K562 (cell line): ENCODE measurements at regions not wholly inside any gene's neighbourhood (a gene's known extent, or its start where the extent isn't known, plus 50 kb on each side); places are given as distances from the start of the nearest gene placed in this dataset.

ENCODE experiments used
- ATAC-seq: fragments of 200-7000 bp; cut with Tn5 transposase; 3 replicates; pipeline ENCODE4 v1.9.1; 2020; ENCODE audit warnings: moderate library complexity
- BruUV-seq: library from RNA; stranded (reverse); fragments of 400-500 nt; replicated peaks from 2 replicates; lab custom pipeline; 2021; lab: Mats Ljungman, UMichigan
- CTCF ChIA-PET: fragments of 300-600 bp; formaldehyde crosslinking; extraction: SDS; loops from one replicate; lab custom pipeline; 2021; ENCODE audit warnings: low intra/inter-chr PET ratio; lab: Yijun Ruan, JAX
- POLR2A ChIA-PET: fragments of 300-600, 350-650 bp; sonication (Branson Sonifier 250); formaldehyde crosslinking; extraction: SDS; loops from one replicate; lab custom pipeline; 2021; ENCODE audit warnings: antibody characterized with exemption, inconsistent platforms; lab: Yijun Ruan, JAX
- DNase-seq, 4 experiments: peaks; one replicate each; pipeline versions ENCODE4 v3.0.0 to v3.0.0-alpha.2; 2011 to 2018; ENCODE audit warnings: low spot score in 3 of 4, mixed read lengths in 3 of 4; ENCODE audit errors: extremely low read depth in 1 of 4
- FAIRE-seq: peaks from 2 replicates; lab custom pipeline; 2011; peaks lifted over from hg19 to GRCh38; lab: Jason Lieb, UNC
- H2AFZ ChIP-seq: 2 replicates; pipeline ENCODE4 v1.6.0; 2011; ENCODE audit warnings: low read depth, low read length, control low read depth, inconsistent platforms
- H3K27ac ChIP-seq: fragments of 200-600 bp; 3 replicates; pipeline ENCODE4 v1.8.0; 2011; ENCODE audit warnings: low read depth, mild to moderate bottlenecking, control low read depth, inconsistent platforms, low read length, moderate library complexity, mixed read lengths; ENCODE audit errors: extremely low read depth
- H3K27me3 ChIP-seq, 2 experiments: fragments of 300-600 bp in 1 of 2; 2 replicates in 1 of 2; 3 replicates in 1 of 2; pipeline versions ENCODE4 v1.6.0 to v1.8.0; 2011; ENCODE audit warnings: inconsistent platforms in 2 of 2, low read length in 2 of 2, mild to moderate bottlenecking in 1 of 2, mixed read lengths in 1 of 2, moderate library complexity in 1 of 2; ENCODE audit not compliant: control insufficient read depth in 2 of 2, insufficient read depth in 2 of 2
- H3K36me3 ChIP-seq: fragments of 300-600 bp; 3 replicates; pipeline ENCODE4 v1.8.0; 2011; ENCODE audit warnings: mild to moderate bottlenecking, low read length, inconsistent platforms; ENCODE audit not compliant: control insufficient read depth, insufficient read depth
- H3K4me1 ChIP-seq, 2 experiments: fragments of 200-600 bp in 1 of 2; replicated peaks in 1 of 2; 2 replicates in 1 of 2; 3 replicates in 1 of 2; pipeline versions ENCODE4 v1.5.1 to v1.8.0; 2011; ENCODE audit warnings: inconsistent platforms in 2 of 2, low read length in 2 of 2, mild to moderate bottlenecking in 1 of 2, mixed read lengths in 1 of 2, moderate library complexity in 1 of 2; ENCODE audit not compliant: control insufficient read depth in 2 of 2, insufficient read depth in 2 of 2
- H3K4me2 ChIP-seq: 2 replicates; pipeline ENCODE4 v1.6.1; 2011; ENCODE audit warnings: low read length, control low read depth, inconsistent platforms, mixed read lengths; ENCODE audit not compliant: insufficient read depth
- H3K4me3 ChIP-seq: fragments of 200-600 bp; sonication (generic), shearing (Covaris generic); 2 replicates; pipeline ENCODE4 v1.5.1; 2016; ENCODE audit warnings: control low read depth, inconsistent platforms
- H3K79me2 ChIP-seq: fragments of 200-600 bp; 3 replicates; pipeline ENCODE4 v1.8.0; 2011; ENCODE audit warnings: low read length, inconsistent platforms; ENCODE audit not compliant: control insufficient read depth, insufficient read depth
- H3K9ac ChIP-seq, 2 experiments: 2 replicates each; pipeline versions ENCODE4 v1.6.0 to v1.6.1; 2011; ENCODE audit warnings: low read depth in 2 of 2, low read length in 2 of 2, control low read depth in 1 of 2, inconsistent platforms in 1 of 2, mild to moderate bottlenecking in 1 of 2, mixed read lengths in 1 of 2; ENCODE audit not compliant: insufficient read depth in 1 of 2
- H3K9me1 ChIP-seq: one replicate; pipeline ENCODE4 v1.6.0; 2011; ENCODE audit warnings: inconsistent platforms, mild to moderate bottlenecking, low read length, moderate library complexity; ENCODE audit not compliant: control insufficient read depth, insufficient read depth
- H3K9me3 ChIP-seq: replicated peaks from 2 replicates; pipeline ENCODE4 v1.5.1; 2011; ENCODE audit warnings: low read depth, low read length, inconsistent platforms; ENCODE audit not compliant: control insufficient read depth, insufficient read depth
- H4K20me1 ChIP-seq: replicated peaks from 2 replicates; pipeline ENCODE4 v1.6.1; 2011; ENCODE audit warnings: low read length, inconsistent platforms, mixed read lengths; ENCODE audit not compliant: control insufficient read depth, insufficient read depth
- EHMT2 ChIP-seq: fragments of 450-650 bp; IDR thresholded peaks from 2 replicates; pipeline ENCODE4 v1.6.1; 2018; ENCODE audit warnings: antibody characterized with exemption
- GTF2A2 ChIP-seq: IDR thresholded peaks from 2 replicates; pipeline ENCODE4 v1.6.1; 2016; ENCODE audit warnings: mild to moderate bottlenecking, missing genetic modification characterization, missing compliant biosample characterization
- HEY1 ChIP-seq: fragments of 250-450 bp; sonication (Bioruptor Pico); IDR thresholded peaks from 2 replicates; pipeline ENCODE4 v1.5.0; 2020; ENCODE audit warnings: mild to moderate bottlenecking, moderate library complexity, borderline replicate concordance
- JUND ChIP-seq, 2 experiments: IDR thresholded peaks; 2 replicates in 1 of 2; 3 replicates in 1 of 2; pipeline ENCODE4 v1.6.1; 2011; ENCODE audit warnings: borderline replicate concordance in 2 of 2, low read depth in 2 of 2, low read length in 2 of 2, improper control_type of control experiment in 1 of 2, missing biosample characterization in 1 of 2, missing genetic modification characterization in 1 of 2, missing genetic modification reagents in 1 of 2
- MLX ChIP-seq, 2 experiments: fragments of 450-650 bp in 1 of 2; sonication (generic) in 1 of 2; formaldehyde crosslinking; conservative IDR thresholded peaks; 2 replicates each; pipeline versions ENCODE4 v1.4.0 to v1.8.1; 2020 to 2022; ENCODE audit warnings: mild to moderate bottlenecking in 1 of 2, missing genetic modification reagents in 1 of 2
- PCBP1 ChIP-seq: fragments of 200-400 bp; formaldehyde crosslinking; IDR thresholded peaks from 2 replicates; pipeline ENCODE4 v1.6.1; 2018; ENCODE audit warnings: mild to moderate bottlenecking, low read depth, low read length; ENCODE audit not compliant: poor library complexity, severe bottlenecking
- PHB ChIP-seq: fragments of 250-450 bp; sonication (Bioruptor Pico); IDR thresholded peaks from 2 replicates; pipeline ENCODE4 v1.5.0; 2021
- POLR2AphosphoS2 ChIP-seq: IDR thresholded peaks from 2 replicates; pipeline ENCODE4 v1.6.1; 2012; ENCODE audit warnings: low read length, improper control_type of control experiment
- RNF2 ChIP-seq: sonication (generic); IDR thresholded peaks from 2 replicates; pipeline ENCODE4 v1.6.1; 2016
- SAFB ChIP-seq: fragments of 200-400 bp; formaldehyde crosslinking; IDR thresholded peaks from 2 replicates; pipeline ENCODE4 v1.6.1; 2017; ENCODE audit warnings: low read depth, low read length, borderline replicate concordance
- SRF ChIP-seq, 2 experiments: fragments of 250-450, 450-650 bp in 1 of 2; sonication (Bioruptor Pico) in 1 of 2; sonication (generic) in 1 of 2; formaldehyde crosslinking; IDR thresholded peaks; 2 replicates each; pipeline versions ENCODE4 v1.5.0 to v1.5.1; 2020 to 2022; ENCODE audit warnings: mild to moderate bottlenecking in 1 of 2, missing genetic modification reagents in 1 of 2
- TAL1 ChIP-seq: fragments of 450-650 bp; IDR thresholded peaks from 2 replicates; pipeline ENCODE4 v1.6.1; 2016; ENCODE audit warnings: mild to moderate bottlenecking
- TBL1XR1 ChIP-seq, 2 experiments: IDR thresholded peaks; 2 replicates each; pipeline ENCODE4 v1.6.1; 2012; ENCODE audit warnings: improper control_type of control experiment in 2 of 2, low read length in 2 of 2, mild to moderate bottlenecking in 1 of 2
- TCFL5 ChIP-seq: fragments of 250-450 bp; sonication (Bioruptor Pico); conservative IDR thresholded peaks from 2 replicates; pipeline ENCODE4 v1.6.1; 2021; ENCODE audit warnings: mild to moderate bottlenecking, moderate library complexity, matching md5 sums
- TGIF2 ChIP-seq: sonication (generic); formaldehyde crosslinking; IDR thresholded peaks from 2 replicates; pipeline ENCODE4 v1.8.1; 2022; ENCODE audit warnings: mild to moderate bottlenecking, missing genetic modification reagents, moderate library complexity
- ZBTB7A ChIP-seq: IDR thresholded peaks from 2 replicates; pipeline ENCODE4 v1.6.1; 2011; ENCODE audit warnings: low read depth, mild to moderate bottlenecking, low read length, moderate library complexity, borderline replicate concordance; ENCODE audit not compliant: control insufficient read depth
- ZNF609 ChIP-seq: sonication (generic); formaldehyde crosslinking; IDR thresholded peaks from 2 replicates; pipeline ENCODE4 v1.8.1; 2023; ENCODE audit warnings: missing genetic modification reagents, mild to moderate bottlenecking, borderline replicate concordance
- ZNF76 ChIP-seq: fragments of 250-450 bp; sonication (Bioruptor Pico); IDR thresholded peaks from 2 replicates; pipeline ENCODE4 v1.4.0; 2020; ENCODE audit warnings: mild to moderate bottlenecking, moderate library complexity, borderline replicate concordance
- WGBS: fragments of 100-300 bp; shearing (Covaris generic); methylation state at CpG from one replicate; pipeline ENCODE4 v1.1.6; 2016; ENCODE audit warnings: low coverage, mixed read lengths; ENCODE audit not compliant: insufficient coverage; ENCODE audit errors: missing lambda C conversion rate; 5-methylcytosine and 5-hydroxymethylcytosine counted together
- in situ Hi-C: fragments of 300-500 bp; cut with MboI; formaldehyde crosslinking; loops from 4 replicates; pipeline ENCODE4 v1.15.0; 2018; ENCODE audit warnings: inconsistent platforms, mixed read lengths
- intact Hi-C: fragments of 100-400 bp; cut with micrococcal nuclease; formaldehyde crosslinking; loops from 2 replicates; pipeline ENCODE4 v1.14.2; 2022

- WGBS: 0% methylated on average over 1 of the region's 1 CpG
Measured at GRCh38 chr3:19825193-19825592, 108.8 kb downstream of the EFHB start.

More at GRCh38 chr3:19825193-19825592, 108.8 kb downstream of the EFHB start:
- TF ChIP-seq SAFB: no peak
- TF ChIP-seq PHB (CRISPR knock-in tag): no peak
- TF ChIP-seq TBL1XR1 (IDR thresholded peaks at IDR 0.05; ENCODE audit: low read length in 2 of 2): no peak
- TF ChIP-seq EHMT2: no peak
- TF ChIP-seq HEY1 (CRISPR knock-in tag): no peak
- TF ChIP-seq RNF2: no peak
- TF ChIP-seq ZNF76: no peak
- TF ChIP-seq GTF2A2 (tag): no peak
- no peak for TF ChIP-seq TAL1
- TF ChIP-seq TCFL5 (CRISPR knock-in tag): no peak
- no peak for TF ChIP-seq PCBP1
- no peak for TF ChIP-seq MLX (CRISPR knock-in tag; conservative IDR thresholded peaks at IDR 0.05)
- TF ChIP-seq TGIF2 (CRISPR knock-in tag): no peak
- TF ChIP-seq JUND (IDR thresholded peaks at IDR 0.05; ENCODE audit: borderline replicate concordance, low read depth, low read length): no peak
- TF ChIP-seq JUND (tag; IDR thresholded peaks at IDR 0.05; ENCODE audit: borderline replicate concordance, low read depth, low read length): no peak
- no peak for TF ChIP-seq SRF (CRISPR knock-in tag; IDR thresholded peaks at IDR 0.05)
- TF ChIP-seq ZBTB7A: no peak
- no peak for TF ChIP-seq ZNF609 (CRISPR knock-in tag)
- no peak for TF ChIP-seq POLR2AphosphoS2
- no peak overlapping the region for H3K9ac ChIP-seq
- ChIA-PET POLR2A (no interaction called here), CTCF (no interaction called here)
- no peak overlapping the region for H2AFZ ChIP-seq
- no peak overlapping the region for H3K4me2 ChIP-seq
- H3K27me3 ChIP-seq: no peaks in the 10 kb centered on the region
- no peaks in the 10 kb centered on the region for H3K9me3 ChIP-seq
- no peak overlapping the region for H3K4me3 ChIP-seq
- intact Hi-C loops (no loop called here), in situ Hi-C loops (no loop called here)
- H3K9me1 ChIP-seq: no peaks in the 10 kb centered on the region
- H3K4me1 ChIP-seq: no peaks in the 10 kb centered on the region
- H4K20me1 ChIP-seq: no peaks in the 10 kb centered on the region
- H3K79me2 ChIP-seq: no peaks in the 10 kb centered on the region
- no peak for ATAC-seq
- DNase-seq: no peak
- no peak overlapping the region for H3K27ac ChIP-seq
- no peak for FAIRE-seq
- no TSS peak for BruUV-seq
- H3K36me3 ChIP-seq: no peaks in the 10 kb centered on the region
